DMS53 (cell line): ENCODE measurements at regions not wholly inside any gene's neighbourhood (a gene's known extent, or its start where the extent isn't known, plus 50 kb on each side); places are given as distances from the start of the nearest gene placed in this dataset.

Source experiments
- DNase-seq: peaks from one replicate; lab custom pipeline; 2025; lab: John Stamatoyannopoulos, UW

- DNase-seq: no peak
These were observed 139.3 kb upstream of the COL5A1 start for GRCh38 chr9:134502266-134502791.

- DNase-seq: peak; percentile 21
These were observed 138.8 kb upstream of the COL5A1 start for GRCh38 chr9:134502809-134503211.

GRCh38 chr9:134503301-134504105 lies 138.1 kb upstream of the COL5A1 start:
- no peak for DNase-seq

GRCh38 chr9:134504106-134504385 lies 137.6 kb upstream of the COL5A1 start:
- no peak for DNase-seq

GRCh38 chr9:134505032-134505431 lies 136.6 kb upstream of the COL5A1 start:
- DNase-seq: no peak

- no peak for DNase-seq
These were observed 132.3 kb upstream of the COL5A1 start for GRCh38 chr9:134509281-134509680.

GRCh38 chr9:134509817-134510216 lies 131.8 kb upstream of the COL5A1 start:
- no peak for DNase-seq

GRCh38 chr9:134514503-134514902 lies 127.1 kb upstream of the COL5A1 start:
- no peak for DNase-seq

- DNase-seq: no peak
These were observed 126.4 kb upstream of the COL5A1 start for GRCh38 chr9:134515026-134515821.

GRCh38 chr9:134516464-134516863 lies 125.1 kb upstream of the COL5A1 start:
- DNase-seq: no peak

- DNase-seq: no peak
These were observed 124.4 kb upstream of the COL5A1 start for GRCh38 chr9:134517069-134517680.

GRCh38 chr9:134518004-134518606 lies 123.5 kb upstream of the COL5A1 start:
- DNase-seq: no peak

- no peak for DNase-seq
These were observed 122.1 kb upstream of the COL5A1 start for GRCh38 chr9:134519375-134520070.

- no peak for DNase-seq
These were observed 119.6 kb upstream of the COL5A1 start for GRCh38 chr9:134521817-134522501.

- no peak for DNase-seq
These were observed 119.1 kb upstream of the COL5A1 start for GRCh38 chr9:134522502-134522848.

- no peak for DNase-seq
These were observed 118.6 kb upstream of the COL5A1 start for GRCh38 chr9:134522976-134523375.

GRCh38 chr9:134525070-134525815 lies 116.4 kb upstream of the COL5A1 start:
- DNase-seq: no peak

- DNase-seq: no peak
These were observed 115.6 kb upstream of the COL5A1 start for GRCh38 chr9:134525841-134526583.

- DNase-seq: no peak
These were observed 114.8 kb upstream of the COL5A1 start for GRCh38 chr9:134526584-134527477.
